Esophagus muscularis mucosa (tissue), 4 donors: ENCODE measurements at regions not wholly inside any gene's neighbourhood (a gene's known extent, or its start where the extent isn't known, plus 50 kb on each side); places are given as distances from the start of the nearest gene placed in this dataset.

Source experiments
- EP300 ChIP-seq: sonication (generic); formaldehyde crosslinking; IDR thresholded peaks from one replicate; pipeline ENCODE4 v1.6.1; 2017; ENCODE audit warnings: antibody characterized with exemption
- POLR2A ChIP-seq: fragments of 450-650 bp; IDR thresholded peaks from one replicate; pipeline ENCODE4 v1.6.1; 2017; ENCODE audit warnings: antibody characterized with exemption, moderate library complexity, mild to moderate bottlenecking, low read depth
- POLR2AphosphoS5 ChIP-seq, 2 donors: sonication (generic); formaldehyde crosslinking; IDR thresholded peaks; one replicate each; pipeline ENCODE4 v1.6.1; 2017; ENCODE audit warnings: antibody characterized with exemption in 2 of 2
- TF ChIP-seq, protein P1 (sequence below), 3 experiments: fragments of 200-600 bp in 2 of 3; fragments of 450-650 bp in 1 of 3; sonication (generic) in 2 of 3; IDR thresholded peaks; one replicate each; pipeline ENCODE4 v1.5.1; 2017 to 2019; ENCODE audit warnings: antibody characterized with exemption in 3 of 3, mild to moderate bottlenecking in 2 of 3, moderate library complexity in 1 of 3

DNA sequence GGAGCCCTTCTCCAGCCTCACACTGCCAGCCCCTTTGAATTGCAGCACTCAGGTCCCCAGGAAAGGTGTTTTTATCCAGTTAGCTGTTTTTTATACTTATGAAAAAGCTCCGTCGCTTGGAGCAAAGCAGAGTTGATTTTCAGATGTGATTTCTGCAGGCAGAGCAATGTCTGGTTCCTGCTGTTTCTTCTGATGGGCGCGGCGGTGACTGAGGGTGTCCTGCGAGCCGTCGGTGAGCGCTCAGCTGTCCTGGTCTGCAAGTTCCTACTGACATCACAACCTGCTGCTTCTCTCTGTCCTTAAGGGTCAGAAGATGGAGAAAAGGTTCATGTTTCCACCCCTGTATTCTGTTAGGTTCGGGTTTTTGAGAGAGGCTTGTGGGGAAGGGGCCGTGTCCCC is 109.6 kb upstream of the FAM20C start:
- TF ChIP-seq POLR2A (no peak), POLR2AphosphoS5 (IDR thresholded peaks at IDR 0.05) (no peak), EP300 (no peak)
- TF ChIP-seq, protein P1, sequence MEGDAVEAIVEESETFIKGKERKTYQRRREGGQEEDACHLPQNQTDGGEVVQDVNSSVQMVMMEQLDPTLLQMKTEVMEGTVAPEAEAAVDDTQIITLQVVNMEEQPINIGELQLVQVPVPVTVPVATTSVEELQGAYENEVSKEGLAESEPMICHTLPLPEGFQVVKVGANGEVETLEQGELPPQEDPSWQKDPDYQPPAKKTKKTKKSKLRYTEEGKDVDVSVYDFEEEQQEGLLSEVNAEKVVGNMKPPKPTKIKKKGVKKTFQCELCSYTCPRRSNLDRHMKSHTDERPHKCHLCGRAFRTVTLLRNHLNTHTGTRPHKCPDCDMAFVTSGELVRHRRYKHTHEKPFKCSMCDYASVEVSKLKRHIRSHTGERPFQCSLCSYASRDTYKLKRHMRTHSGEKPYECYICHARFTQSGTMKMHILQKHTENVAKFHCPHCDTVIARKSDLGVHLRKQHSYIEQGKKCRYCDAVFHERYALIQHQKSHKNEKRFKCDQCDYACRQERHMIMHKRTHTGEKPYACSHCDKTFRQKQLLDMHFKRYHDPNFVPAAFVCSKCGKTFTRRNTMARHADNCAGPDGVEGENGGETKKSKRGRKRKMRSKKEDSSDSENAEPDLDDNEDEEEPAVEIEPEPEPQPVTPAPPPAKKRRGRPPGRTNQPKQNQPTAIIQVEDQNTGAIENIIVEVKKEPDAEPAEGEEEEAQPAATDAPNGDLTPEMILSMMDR (IDR thresholded peaks at IDR 0.05): no peak
